ENCODE measurements at regions not wholly inside any gene's neighbourhood (a gene's known extent, or its start where the extent isn't known, plus 50 kb on each side); places are given as distances from the start of the nearest gene placed in this dataset.
A peak's percentile ranks its signal among the peaks of the same experiment; 100 is the strongest.

- Histone ChIP-seq H3K4me1 (ENCODE audit: control insufficient read depth, insufficient read depth, low read length) (peaks cover 13% of the 10 kb centered on the region), H3K27ac (ENCODE audit: low read depth, low read length) (peak overlapping the region; percentile 74), H3K27me3 (ENCODE audit: control insufficient read depth, insufficient read depth, low read length) (no peaks in the 10 kb centered on the region), H3K9ac (ENCODE audit: low read length) (no peak overlapping the region), H3K4me3 (ENCODE audit: low read length) (no peak overlapping the region), H3K36me3 (ENCODE audit: control insufficient read depth, insufficient read depth, low read length) (no peaks in the 10 kb centered on the region)
Measured at GRCh38 chr2:66301767-66302140, 133.2 kb upstream of the MEIS1 start.

GRCh38 chr2:66301022-66301766, 133.7 kb upstream of the MEIS1 start:
- peak overlapping the region; percentile 37 for H3K4me3 ChIP-seq (ENCODE audit: low read length)

GRCh38 chr2:66283787-66284186, 151.1 kb upstream of the MEIS1 start:
- Histone ChIP-seq H3K36me3 (ENCODE audit: control insufficient read depth, insufficient read depth, low read length) (no peaks in the 10 kb centered on the region), H3K27ac (ENCODE audit: low read depth, low read length) (no peak overlapping the region), H3K4me3 (ENCODE audit: low read length) (no peak overlapping the region), H3K27me3 (ENCODE audit: control insufficient read depth, insufficient read depth, low read length) (no peaks in the 10 kb centered on the region), H3K4me1 (ENCODE audit: control insufficient read depth, insufficient read depth, low read length) (no peaks in the 10 kb centered on the region), H3K9ac (ENCODE audit: low read length) (no peak overlapping the region)

More at GRCh38 chr2:66301022-66301766, 133.7 kb upstream of the MEIS1 start:
- H3K27ac ChIP-seq (ENCODE audit: low read depth, low read length): peak overlapping the region; percentile 74
- H3K9ac ChIP-seq (ENCODE audit: low read length): no peak overlapping the region
- peaks cover 13% of the 10 kb centered on the region for H3K4me1 ChIP-seq (ENCODE audit: control insufficient read depth, insufficient read depth, low read length)
- H3K36me3 ChIP-seq (ENCODE audit: control insufficient read depth, insufficient read depth, low read length): no peaks in the 10 kb centered on the region
- no peaks in the 10 kb centered on the region for H3K27me3 ChIP-seq (ENCODE audit: control insufficient read depth, insufficient read depth, low read length)

- H3K27me3 ChIP-seq (ENCODE audit: control insufficient read depth, insufficient read depth, low read length): no peaks in the 10 kb centered on the region
- no peaks in the 10 kb centered on the region for H3K36me3 ChIP-seq (ENCODE audit: control insufficient read depth, insufficient read depth, low read length)
- H3K4me1 ChIP-seq (ENCODE audit: control insufficient read depth, insufficient read depth, low read length): no peaks in the 10 kb centered on the region
- no peak overlapping the region for H3K27ac ChIP-seq (ENCODE audit: low read depth, low read length)
- H3K9ac ChIP-seq (ENCODE audit: low read length): no peak overlapping the region
- no peak overlapping the region for H3K4me3 ChIP-seq (ENCODE audit: low read length)
Measured at GRCh38 chr2:66281980-66282379, 152.9 kb upstream of the MEIS1 start.

GRCh38 chr2:66279024-66279423, 155.9 kb upstream of the MEIS1 start:
- H3K4me3 ChIP-seq (ENCODE audit: low read length): no peak overlapping the region
- no peaks in the 10 kb centered on the region for H3K27me3 ChIP-seq (ENCODE audit: control insufficient read depth, insufficient read depth, low read length)
- no peaks in the 10 kb centered on the region for H3K4me1 ChIP-seq (ENCODE audit: control insufficient read depth, insufficient read depth, low read length)

GRCh38 chr2:66275984-66276383, 158.9 kb upstream of the MEIS1 start:
- H3K4me3 ChIP-seq (ENCODE audit: low read length): no peak overlapping the region
- H3K36me3 ChIP-seq (ENCODE audit: control insufficient read depth, insufficient read depth, low read length): no peaks in the 10 kb centered on the region
- no peaks in the 10 kb centered on the region for H3K4me1 ChIP-seq (ENCODE audit: control insufficient read depth, insufficient read depth, low read length)
- H3K9ac ChIP-seq (ENCODE audit: low read length): no peak overlapping the region
- no peak overlapping the region for H3K27ac ChIP-seq (ENCODE audit: low read depth, low read length)
- no peaks in the 10 kb centered on the region for H3K27me3 ChIP-seq (ENCODE audit: control insufficient read depth, insufficient read depth, low read length)

More at GRCh38 chr2:66279024-66279423, 155.9 kb upstream of the MEIS1 start:
- no peak overlapping the region for H3K9ac ChIP-seq (ENCODE audit: low read length)
- no peaks in the 10 kb centered on the region for H3K36me3 ChIP-seq (ENCODE audit: control insufficient read depth, insufficient read depth, low read length)
- no peak overlapping the region for H3K27ac ChIP-seq (ENCODE audit: low read depth, low read length)

- H3K4me3 ChIP-seq (ENCODE audit: low read length): no peak overlapping the region
- no peak overlapping the region for H3K9ac ChIP-seq (ENCODE audit: low read length)
- no peak overlapping the region for H3K27ac ChIP-seq (ENCODE audit: low read depth, low read length)
- H3K27me3 ChIP-seq (ENCODE audit: control insufficient read depth, insufficient read depth, low read length): no peaks in the 10 kb centered on the region
- no peaks in the 10 kb centered on the region for H3K36me3 ChIP-seq (ENCODE audit: control insufficient read depth, insufficient read depth, low read length)
- H3K4me1 ChIP-seq (ENCODE audit: control insufficient read depth, insufficient read depth, low read length): no peaks in the 10 kb centered on the region
Measured at GRCh38 chr2:66273933-66274490, 160.9 kb upstream of the MEIS1 start.

- Histone ChIP-seq H3K4me1 (ENCODE audit: control insufficient read depth, insufficient read depth, low read length) (no peaks in the 10 kb centered on the region), H3K9ac (ENCODE audit: low read length) (no peak overlapping the region)
Measured at GRCh38 chr2:66272751-66273150, 162.2 kb upstream of the MEIS1 start.

GRCh38 chr2:66271777-66272176, 163.1 kb upstream of the MEIS1 start:
- Histone ChIP-seq H3K36me3 (ENCODE audit: control insufficient read depth, insufficient read depth, low read length) (no peaks in the 10 kb centered on the region), H3K9ac (ENCODE audit: low read length) (no peak overlapping the region), H3K27me3 (ENCODE audit: control insufficient read depth, insufficient read depth, low read length) (no peaks in the 10 kb centered on the region), H3K27ac (ENCODE audit: low read depth, low read length) (no peak overlapping the region), H3K4me3 (ENCODE audit: low read length) (no peak overlapping the region), H3K4me1 (ENCODE audit: control insufficient read depth, insufficient read depth, low read length) (no peaks in the 10 kb centered on the region)

More at GRCh38 chr2:66272751-66273150, 162.2 kb upstream of the MEIS1 start:
- Histone ChIP-seq H3K4me3 (ENCODE audit: low read length) (no peak overlapping the region), H3K27me3 (ENCODE audit: control insufficient read depth, insufficient read depth, low read length) (no peaks in the 10 kb centered on the region), H3K36me3 (ENCODE audit: control insufficient read depth, insufficient read depth, low read length) (no peaks in the 10 kb centered on the region), H3K27ac (ENCODE audit: low read depth, low read length) (no peak overlapping the region)

- H3K4me3 ChIP-seq (ENCODE audit: low read length): no peak overlapping the region
- H3K9ac ChIP-seq (ENCODE audit: low read length): no peak overlapping the region
- H3K36me3 ChIP-seq (ENCODE audit: control insufficient read depth, insufficient read depth, low read length): no peaks in the 10 kb centered on the region
- H3K27ac ChIP-seq (ENCODE audit: low read depth, low read length): no peak overlapping the region
- H3K4me1 ChIP-seq (ENCODE audit: control insufficient read depth, insufficient read depth, low read length): no peaks in the 10 kb centered on the region
- no peaks in the 10 kb centered on the region for H3K27me3 ChIP-seq (ENCODE audit: control insufficient read depth, insufficient read depth, low read length)
Measured at GRCh38 chr2:66270247-66270646, 164.7 kb upstream of the MEIS1 start.

GRCh38 chr2:66269166-66269565, 165.8 kb upstream of the MEIS1 start:
- no peaks in the 10 kb centered on the region for H3K4me1 ChIP-seq (ENCODE audit: control insufficient read depth, insufficient read depth, low read length)
- H3K9ac ChIP-seq (ENCODE audit: low read length): no peak overlapping the region
- no peak overlapping the region for H3K27ac ChIP-seq (ENCODE audit: low read depth, low read length)
- H3K36me3 ChIP-seq (ENCODE audit: control insufficient read depth, insufficient read depth, low read length): no peaks in the 10 kb centered on the region
- no peak overlapping the region for H3K4me3 ChIP-seq (ENCODE audit: low read length)
- H3K27me3 ChIP-seq (ENCODE audit: control insufficient read depth, insufficient read depth, low read length): no peaks in the 10 kb centered on the region

- Histone ChIP-seq H3K4me1 (ENCODE audit: control insufficient read depth, insufficient read depth, low read length) (no peaks in the 10 kb centered on the region), H3K27ac (ENCODE audit: low read depth, low read length) (no peak overlapping the region), H3K27me3 (ENCODE audit: control insufficient read depth, insufficient read depth, low read length) (no peaks in the 10 kb centered on the region), H3K4me3 (ENCODE audit: low read length) (no peak overlapping the region), H3K36me3 (ENCODE audit: control insufficient read depth, insufficient read depth, low read length) (no peaks in the 10 kb centered on the region), H3K9ac (ENCODE audit: low read length) (no peak overlapping the region)
Measured at GRCh38 chr2:66268756-66269155, 166.2 kb upstream of the MEIS1 start.

GRCh38 chr2:66264354-66264753, 170.6 kb upstream of the MEIS1 start:
- Histone ChIP-seq H3K27me3 (ENCODE audit: control insufficient read depth, insufficient read depth, low read length) (no peaks in the 10 kb centered on the region), H3K9ac (ENCODE audit: low read length) (no peak overlapping the region), H3K4me3 (ENCODE audit: low read length) (no peak overlapping the region), H3K36me3 (ENCODE audit: control insufficient read depth, insufficient read depth, low read length) (no peaks in the 10 kb centered on the region), H3K4me1 (ENCODE audit: control insufficient read depth, insufficient read depth, low read length) (no peaks in the 10 kb centered on the region), H3K27ac (ENCODE audit: low read depth, low read length) (no peak overlapping the region)
